ENCODE measurements at regions not wholly inside any gene's neighbourhood (a gene's known extent, or its start where the extent isn't known, plus 50 kb on each side); places are given as distances from the start of the nearest gene placed in this dataset.

DNA sequence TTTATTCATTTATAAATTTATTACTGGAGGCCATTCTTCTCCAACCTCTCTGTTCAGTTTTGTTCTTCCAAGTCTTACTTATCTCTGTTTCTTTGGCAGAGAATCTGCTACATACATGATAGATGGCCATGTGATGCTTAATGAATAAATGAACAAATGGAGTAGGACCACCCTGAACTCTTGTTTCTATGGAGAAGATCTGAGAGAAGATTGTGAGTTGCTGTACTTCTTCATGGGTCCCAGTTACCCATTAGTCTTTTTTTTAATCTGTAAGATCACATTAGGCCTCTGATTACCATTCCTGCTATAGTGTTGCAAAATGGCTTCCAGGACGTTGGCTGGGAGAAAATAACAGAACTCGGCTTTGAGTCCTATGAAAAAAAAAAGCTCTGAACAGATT is 191.9 kb upstream of the SYNPR start:
- H4K20me1 ChIP-seq (ENCODE audit: insufficient read depth) = no peaks in the 10 kb centered on the region
- no peak for TF ChIP-seq TAF1 (IDR thresholded peaks at IDR 0.05; ENCODE audit: low read depth)
- TF ChIP-seq EZH2 (IDR thresholded peaks at IDR 0.05; ENCODE audit: borderline replicate concordance, insufficient read depth, low read length, poor library complexity, severe bottlenecking) = no peak
- TF ChIP-seq RAD21 (conservative IDR thresholded peaks at IDR 0.05) = no peak
- TF ChIP-seq, protein P1, sequence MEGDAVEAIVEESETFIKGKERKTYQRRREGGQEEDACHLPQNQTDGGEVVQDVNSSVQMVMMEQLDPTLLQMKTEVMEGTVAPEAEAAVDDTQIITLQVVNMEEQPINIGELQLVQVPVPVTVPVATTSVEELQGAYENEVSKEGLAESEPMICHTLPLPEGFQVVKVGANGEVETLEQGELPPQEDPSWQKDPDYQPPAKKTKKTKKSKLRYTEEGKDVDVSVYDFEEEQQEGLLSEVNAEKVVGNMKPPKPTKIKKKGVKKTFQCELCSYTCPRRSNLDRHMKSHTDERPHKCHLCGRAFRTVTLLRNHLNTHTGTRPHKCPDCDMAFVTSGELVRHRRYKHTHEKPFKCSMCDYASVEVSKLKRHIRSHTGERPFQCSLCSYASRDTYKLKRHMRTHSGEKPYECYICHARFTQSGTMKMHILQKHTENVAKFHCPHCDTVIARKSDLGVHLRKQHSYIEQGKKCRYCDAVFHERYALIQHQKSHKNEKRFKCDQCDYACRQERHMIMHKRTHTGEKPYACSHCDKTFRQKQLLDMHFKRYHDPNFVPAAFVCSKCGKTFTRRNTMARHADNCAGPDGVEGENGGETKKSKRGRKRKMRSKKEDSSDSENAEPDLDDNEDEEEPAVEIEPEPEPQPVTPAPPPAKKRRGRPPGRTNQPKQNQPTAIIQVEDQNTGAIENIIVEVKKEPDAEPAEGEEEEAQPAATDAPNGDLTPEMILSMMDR (IDR thresholded peaks at IDR 0.05; ENCODE audit: poor library complexity, severe bottlenecking) = no peak
- TF ChIP-seq, protein P2, sequence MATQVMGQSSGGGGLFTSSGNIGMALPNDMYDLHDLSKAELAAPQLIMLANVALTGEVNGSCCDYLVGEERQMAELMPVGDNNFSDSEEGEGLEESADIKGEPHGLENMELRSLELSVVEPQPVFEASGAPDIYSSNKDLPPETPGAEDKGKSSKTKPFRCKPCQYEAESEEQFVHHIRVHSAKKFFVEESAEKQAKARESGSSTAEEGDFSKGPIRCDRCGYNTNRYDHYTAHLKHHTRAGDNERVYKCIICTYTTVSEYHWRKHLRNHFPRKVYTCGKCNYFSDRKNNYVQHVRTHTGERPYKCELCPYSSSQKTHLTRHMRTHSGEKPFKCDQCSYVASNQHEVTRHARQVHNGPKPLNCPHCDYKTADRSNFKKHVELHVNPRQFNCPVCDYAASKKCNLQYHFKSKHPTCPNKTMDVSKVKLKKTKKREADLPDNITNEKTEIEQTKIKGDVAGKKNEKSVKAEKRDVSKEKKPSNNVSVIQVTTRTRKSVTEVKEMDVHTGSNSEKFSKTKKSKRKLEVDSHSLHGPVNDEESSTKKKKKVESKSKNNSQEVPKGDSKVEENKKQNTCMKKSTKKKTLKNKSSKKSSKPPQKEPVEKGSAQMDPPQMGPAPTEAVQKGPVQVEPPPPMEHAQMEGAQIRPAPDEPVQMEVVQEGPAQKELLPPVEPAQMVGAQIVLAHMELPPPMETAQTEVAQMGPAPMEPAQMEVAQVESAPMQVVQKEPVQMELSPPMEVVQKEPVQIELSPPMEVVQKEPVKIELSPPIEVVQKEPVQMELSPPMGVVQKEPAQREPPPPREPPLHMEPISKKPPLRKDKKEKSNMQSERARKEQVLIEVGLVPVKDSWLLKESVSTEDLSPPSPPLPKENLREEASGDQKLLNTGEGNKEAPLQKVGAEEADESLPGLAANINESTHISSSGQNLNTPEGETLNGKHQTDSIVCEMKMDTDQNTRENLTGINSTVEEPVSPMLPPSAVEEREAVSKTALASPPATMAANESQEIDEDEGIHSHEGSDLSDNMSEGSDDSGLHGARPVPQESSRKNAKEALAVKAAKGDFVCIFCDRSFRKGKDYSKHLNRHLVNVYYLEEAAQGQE (IDR thresholded peaks at IDR 0.05; ENCODE audit: borderline replicate concordance) = no peak
- TF ChIP-seq POLR2AphosphoS5 (IDR thresholded peaks at IDR 0.05) = no peak
- no peak for TF ChIP-seq MXI1 (conservative IDR thresholded peaks at IDR 0.05; ENCODE audit: poor library complexity, severe bottlenecking)
- no peak for TF ChIP-seq SMC3 (conservative IDR thresholded peaks at IDR 0.05; ENCODE audit: poor library complexity)
- TF ChIP-seq EP300 (conservative IDR thresholded peaks at IDR 0.05; ENCODE audit: poor library complexity, severe bottlenecking) = no peak
- no peak overlapping the region for H3K4me3 ChIP-seq (ENCODE audit: low read length)
- H3K9ac ChIP-seq (ENCODE audit: low read length) = no peak overlapping the region
- H3F3A ChIP-seq (ENCODE audit: insufficient read depth, low read length, poor library complexity, severe bottlenecking) = no peaks in the 10 kb centered on the region
- H3K9me3 ChIP-seq (ENCODE audit: low read length) = no peaks in the 10 kb centered on the region
- no peaks in the 10 kb centered on the region for H3K79me2 ChIP-seq (replicated peaks; ENCODE audit: insufficient read depth, low read length)
- no peak overlapping the region for H3K27ac ChIP-seq (ENCODE audit: low read length)
- H3K36me3 ChIP-seq (ENCODE audit: insufficient read depth, low read length) = no peaks in the 10 kb centered on the region
- no peaks in the 10 kb centered on the region for H3K27me3 ChIP-seq (ENCODE audit: insufficient read depth, low read depth, low read length)
- H2AFZ ChIP-seq (ENCODE audit: low read depth, low read length) = no peak overlapping the region
- no peaks in the 10 kb centered on the region for H3K9me2 ChIP-seq (ENCODE audit: insufficient read depth, low read length)
- H3K4me2 ChIP-seq (ENCODE audit: low read length) = no peak overlapping the region

DNA sequence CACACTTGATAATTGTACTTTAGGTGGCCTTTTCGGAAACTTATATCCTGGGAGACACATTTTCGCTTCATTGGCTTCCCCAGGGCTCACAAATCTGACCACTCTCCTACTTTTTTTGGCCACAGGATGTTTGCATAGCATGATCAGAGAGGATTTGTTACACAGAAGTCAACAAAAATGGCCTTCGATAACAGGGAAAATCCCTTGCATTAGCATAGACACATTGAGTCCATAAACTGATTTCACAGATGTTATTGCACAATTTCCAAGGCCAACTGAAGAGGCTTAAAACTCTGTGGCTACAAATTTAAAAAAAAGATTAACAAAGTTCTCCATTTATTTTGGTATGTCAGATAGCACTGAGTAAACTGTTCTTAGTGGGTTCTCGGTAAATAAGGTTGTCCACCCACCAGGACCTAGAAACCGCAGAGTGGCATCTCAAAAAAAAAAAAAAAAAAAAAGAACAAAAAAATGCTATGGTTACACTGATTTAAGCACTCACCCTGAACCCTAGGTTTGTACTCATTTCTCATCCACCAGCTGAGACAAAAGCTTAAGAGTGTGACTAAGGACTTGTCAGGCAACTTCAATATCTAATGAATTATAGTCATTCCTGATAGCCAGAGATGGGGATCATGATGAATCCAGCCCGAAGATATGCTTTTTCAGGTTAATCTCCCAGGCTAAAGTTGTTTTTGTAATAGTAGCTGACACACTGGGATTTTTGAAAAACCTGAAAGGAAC is 188.9 kb upstream of the SYNPR start:
- Histone ChIP-seq H3K27me3 (ENCODE audit: insufficient read depth, low read depth, low read length) (no peaks in the 10 kb centered on the region), H3K79me2 (replicated peaks; ENCODE audit: insufficient read depth, low read length) (no peaks in the 10 kb centered on the region), H3K36me3 (ENCODE audit: insufficient read depth, low read length) (no peaks in the 10 kb centered on the region), H3K4me3 (ENCODE audit: low read length) (no peak overlapping the region), H3K9ac (ENCODE audit: low read length) (no peak overlapping the region), H3K27ac (ENCODE audit: low read length) (no peak overlapping the region), H2AFZ (ENCODE audit: low read depth, low read length) (no peak overlapping the region), H3K4me2 (ENCODE audit: low read length) (no peak overlapping the region), H4K20me1 (ENCODE audit: insufficient read depth) (no peaks in the 10 kb centered on the region), H3K9me2 (ENCODE audit: insufficient read depth, low read length) (no peaks in the 10 kb centered on the region), H3K9me3 (ENCODE audit: low read length) (no peaks in the 10 kb centered on the region), H3F3A (ENCODE audit: insufficient read depth, low read length, poor library complexity, severe bottlenecking) (peaks cover 3% of the 10 kb centered on the region)
- TF ChIP-seq TAF1 (IDR thresholded peaks at IDR 0.05; ENCODE audit: low read depth) = no peak
- TF ChIP-seq, protein P2 (IDR thresholded peaks at IDR 0.05; ENCODE audit: borderline replicate concordance) = no peak
- TF ChIP-seq, protein P1 (IDR thresholded peaks at IDR 0.05; ENCODE audit: poor library complexity, severe bottlenecking) = no peak

All from neural cell (in vitro differentiated cells).